Stimulated activated CD4-positive, alpha-beta T cell treated with anti-CD3 and anti-CD28 coated beads, Interleukin-2, amount 100 ng/mL, for 24 hours (primary cell): ENCODE measurements at regions not wholly inside any gene's neighbourhood (a gene's known extent, or its start where the extent isn't known, plus 50 kb on each side); places are given as distances from the start of the nearest gene placed in this dataset.

ENCODE experiments used
- DNase-seq, 2 donors: peaks; one replicate each; pipeline ENCODE4 v3.0.0-alpha.2; 2020

DNA sequence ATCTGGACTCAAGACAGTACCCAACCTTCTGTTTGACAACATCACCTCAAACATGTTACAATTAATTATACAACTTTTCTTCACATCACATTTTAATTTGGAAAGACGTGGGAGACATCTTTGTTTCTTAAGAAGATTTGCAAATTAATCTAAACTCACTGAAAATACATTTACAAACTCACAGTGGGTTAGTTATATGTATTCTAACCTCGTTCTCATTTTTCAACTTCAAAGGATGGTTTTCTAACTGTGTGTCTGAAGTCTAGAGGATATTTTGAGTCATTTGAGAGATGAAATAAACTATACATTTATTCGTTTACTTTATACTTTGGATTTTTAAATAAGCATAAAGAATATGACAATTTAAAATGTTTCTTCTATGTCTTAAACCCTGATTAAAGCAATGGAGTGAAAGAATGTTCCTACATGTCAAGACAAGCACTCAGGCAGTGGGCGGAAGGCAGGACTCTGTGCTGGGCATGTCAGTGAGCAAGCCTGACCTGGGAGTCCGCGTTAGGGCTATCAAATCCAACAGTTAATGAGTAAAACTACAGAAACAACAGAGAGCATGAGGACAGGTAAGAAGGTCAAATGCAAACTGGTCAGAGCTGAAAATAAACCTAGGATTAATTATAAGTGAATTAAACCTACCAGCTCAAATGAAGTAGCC, 76.5 kb upstream of the CTTNBP2NL start:
- DNase-seq: no peak

DNA sequence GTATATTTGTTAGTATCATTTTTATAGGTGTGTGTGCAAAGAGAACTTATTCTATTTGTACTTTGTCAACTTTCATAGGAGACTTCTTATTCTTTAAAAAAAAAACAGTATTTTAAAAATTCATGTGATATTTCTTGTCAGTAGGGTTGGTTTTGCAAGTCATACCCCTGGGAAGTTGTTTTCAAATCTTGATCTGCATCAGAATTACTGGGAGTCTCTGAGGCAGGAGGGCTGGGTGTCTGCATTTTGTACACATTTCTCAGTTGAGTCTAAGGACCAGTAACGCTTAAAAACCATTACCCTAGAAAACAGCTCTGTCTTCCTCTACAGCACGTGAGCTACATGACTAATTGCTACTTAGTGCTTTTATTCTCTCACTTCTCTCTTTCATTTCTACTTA, 76.0 kb upstream of the CTTNBP2NL start:
- DNase-seq: no peak

DNA sequence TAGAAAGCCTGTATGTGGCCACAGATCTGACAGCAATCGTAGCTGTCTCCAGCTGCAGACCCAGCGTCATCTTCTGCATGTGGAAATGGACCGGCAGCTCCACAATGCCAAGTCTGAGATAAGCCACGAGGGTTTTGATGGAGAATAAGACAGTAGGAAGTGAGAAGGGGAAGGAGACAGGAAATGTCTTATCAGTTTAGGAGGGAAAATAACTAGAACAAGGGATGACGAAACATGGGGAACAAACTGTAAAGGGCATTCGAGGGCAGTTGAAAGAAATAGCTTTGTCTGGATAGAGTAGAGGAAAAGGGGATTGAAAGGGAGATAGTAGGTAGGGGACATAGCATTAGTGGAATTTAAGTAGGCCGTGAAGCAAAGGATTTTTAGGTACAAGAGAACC, 74.0 kb upstream of the CTTNBP2NL start:
- DNase-seq: no peak

DNA sequence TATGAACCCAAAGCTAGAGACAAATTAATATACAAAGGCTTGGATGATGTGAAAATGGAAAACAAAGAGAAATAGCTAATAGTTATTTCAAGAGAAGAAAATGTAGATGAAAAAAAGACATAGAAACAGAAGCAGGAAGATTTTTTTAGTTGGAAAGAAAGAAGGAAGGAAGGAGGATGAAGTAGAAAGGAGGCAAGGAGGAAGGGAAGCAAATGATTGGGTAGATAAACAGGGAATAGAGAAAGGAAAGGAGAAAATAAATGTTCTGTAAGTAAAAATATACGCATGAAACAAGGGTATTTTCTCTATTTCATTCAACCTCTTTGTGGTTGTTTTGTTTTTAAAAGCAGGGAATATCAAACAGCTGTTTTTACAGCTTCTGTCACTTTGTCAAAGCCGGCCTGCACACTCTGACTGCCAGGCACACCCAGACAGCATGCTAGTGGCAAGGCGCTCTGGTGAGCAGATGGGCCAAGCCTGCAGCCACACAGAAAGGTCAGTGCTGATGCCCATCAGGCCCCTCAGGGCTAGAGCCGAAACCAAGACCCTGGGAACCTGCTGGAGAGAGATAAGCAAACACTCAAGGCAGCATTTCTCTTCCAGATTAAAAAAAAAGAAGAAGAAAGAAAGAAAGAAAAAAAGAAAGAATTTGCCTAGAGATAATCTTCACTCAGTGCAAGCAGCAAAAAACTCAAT, 72.9 kb upstream of the CTTNBP2NL start:
- DNase-seq: no peak

DNA sequence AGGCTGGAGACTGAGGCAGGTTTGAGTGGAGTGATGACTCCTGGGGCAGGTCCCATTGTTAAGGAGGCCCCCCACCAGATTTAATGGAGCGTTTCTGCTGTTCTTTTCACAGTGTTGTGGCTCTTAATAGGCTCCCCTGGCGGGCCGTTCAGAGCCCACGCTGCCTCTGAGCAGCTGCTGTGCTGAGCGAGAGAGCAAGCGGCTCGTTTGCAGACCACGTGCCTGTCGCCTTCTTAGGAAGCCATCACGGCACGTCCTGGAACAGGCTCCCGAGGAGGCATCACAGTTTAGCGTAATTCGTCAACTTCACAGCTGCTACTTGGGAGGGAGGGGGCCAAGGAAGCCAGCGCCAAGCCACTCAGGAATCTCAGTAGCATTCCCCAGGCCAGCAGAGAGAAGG, 70.5 kb upstream of the CTTNBP2NL start:
- DNase-seq: no peak

DNA sequence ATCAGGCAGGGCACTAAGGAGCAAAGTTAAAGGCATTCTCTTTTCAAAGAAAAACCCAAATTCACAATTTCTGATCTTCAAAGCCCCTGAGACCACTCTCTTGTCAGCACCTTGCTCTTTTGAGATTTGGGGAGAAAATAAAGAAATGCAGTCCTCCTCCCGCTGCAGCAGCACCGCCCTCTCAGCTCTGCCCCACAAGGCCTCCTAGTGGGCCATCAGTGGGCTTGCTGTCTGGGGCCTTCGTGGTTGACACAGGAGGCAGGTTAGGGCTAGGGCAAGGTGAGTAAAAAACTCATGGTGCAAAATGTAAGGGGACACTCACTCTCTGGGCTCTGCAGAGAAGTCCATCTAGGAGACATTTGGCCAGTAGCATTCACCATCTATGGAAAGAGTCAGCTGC, 67.4 kb upstream of the CTTNBP2NL start:
- no peak for DNase-seq

DNA sequence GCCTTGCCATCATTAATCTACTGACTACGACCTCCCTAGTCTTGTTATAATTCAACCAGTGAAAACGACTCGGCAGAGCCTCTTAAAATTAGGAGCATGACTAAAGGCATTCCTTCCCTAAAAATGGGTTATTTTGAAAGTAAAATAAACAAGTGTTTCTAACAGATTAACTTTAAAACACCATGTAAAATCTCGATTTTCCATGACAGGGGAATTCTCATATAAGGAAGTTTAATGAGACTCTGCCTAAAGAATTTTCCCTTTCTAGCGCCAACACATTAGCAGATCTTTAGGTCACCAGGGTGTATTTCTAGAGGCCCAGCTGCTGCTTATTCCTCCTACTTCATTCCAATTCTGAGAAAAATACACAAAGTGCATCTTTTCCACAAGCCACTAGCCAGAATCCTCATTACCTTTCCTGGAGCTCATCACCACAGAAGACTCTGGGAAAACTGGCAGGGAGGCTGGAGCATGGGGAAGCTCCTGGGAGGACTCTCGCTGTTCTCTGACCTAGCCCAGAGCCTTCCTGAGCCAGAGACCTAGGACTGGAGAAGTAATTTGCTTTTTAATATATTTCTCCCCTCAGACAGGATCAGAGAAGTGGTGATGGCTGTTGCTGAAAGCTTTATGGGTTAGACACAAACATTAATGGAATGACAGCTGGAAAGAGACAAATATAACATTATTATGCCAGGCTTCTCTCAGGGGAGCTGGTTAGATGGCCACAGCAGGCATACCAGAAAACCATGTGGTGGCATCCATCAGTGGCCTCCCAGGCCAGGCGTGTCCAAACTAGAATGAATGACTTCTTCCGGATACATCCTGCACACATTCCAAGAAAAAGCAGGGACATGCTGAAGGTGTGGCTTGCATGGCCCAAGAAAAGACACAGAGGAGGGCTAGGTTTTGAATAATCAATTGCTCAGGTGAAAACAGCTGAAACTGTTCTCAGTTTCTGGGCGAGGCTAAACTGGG, 63.6 kb upstream of the CTTNBP2NL start:
- no peak for DNase-seq

DNA sequence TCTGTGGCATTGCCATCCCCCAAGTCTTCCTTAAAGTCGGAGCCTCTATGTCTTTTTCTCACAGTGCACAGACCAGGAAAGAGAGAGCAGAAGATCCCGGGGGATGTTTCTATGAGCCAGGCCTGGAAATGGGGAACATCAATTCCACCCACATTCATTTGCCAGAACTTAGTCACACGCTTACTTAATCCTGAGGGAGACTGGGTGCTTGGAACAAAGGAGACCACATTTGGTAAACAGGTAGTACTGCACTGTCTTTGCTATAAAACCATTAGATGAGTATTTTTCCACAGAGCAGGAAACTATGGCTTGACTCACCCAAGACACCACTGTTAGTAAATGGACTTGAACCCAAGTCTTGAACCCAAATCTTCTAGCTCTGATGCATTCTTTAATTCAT, 60.7 kb upstream of the CTTNBP2NL start:
- no peak for DNase-seq

DNA sequence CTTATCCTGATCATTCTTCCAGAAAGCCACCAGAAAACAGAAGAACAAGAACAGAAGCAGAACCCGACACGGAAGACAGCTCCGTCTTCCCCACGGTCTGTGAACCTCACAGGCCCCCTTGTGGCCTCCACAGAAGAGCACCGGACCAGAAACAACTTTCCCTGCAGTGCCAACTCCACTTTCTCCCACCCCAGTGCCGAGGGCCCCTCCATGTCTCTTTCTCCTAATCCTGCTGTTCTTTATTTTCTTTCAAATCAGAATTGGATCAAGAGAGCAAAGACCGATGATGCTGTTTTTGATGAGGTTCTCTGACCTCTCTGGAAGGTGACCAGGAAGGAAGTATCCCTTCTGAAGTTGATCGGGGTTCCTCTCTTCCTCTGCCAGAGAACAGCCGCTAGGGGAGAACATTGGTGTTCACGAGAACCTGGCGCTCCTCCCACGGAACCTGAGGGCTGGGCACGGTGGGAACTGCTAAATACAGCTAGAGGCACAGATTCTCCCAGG, 58.9 kb upstream of the CTTNBP2NL start:
- DNase-seq: peak in 1 of 2 donors; percentile 22

DNA sequence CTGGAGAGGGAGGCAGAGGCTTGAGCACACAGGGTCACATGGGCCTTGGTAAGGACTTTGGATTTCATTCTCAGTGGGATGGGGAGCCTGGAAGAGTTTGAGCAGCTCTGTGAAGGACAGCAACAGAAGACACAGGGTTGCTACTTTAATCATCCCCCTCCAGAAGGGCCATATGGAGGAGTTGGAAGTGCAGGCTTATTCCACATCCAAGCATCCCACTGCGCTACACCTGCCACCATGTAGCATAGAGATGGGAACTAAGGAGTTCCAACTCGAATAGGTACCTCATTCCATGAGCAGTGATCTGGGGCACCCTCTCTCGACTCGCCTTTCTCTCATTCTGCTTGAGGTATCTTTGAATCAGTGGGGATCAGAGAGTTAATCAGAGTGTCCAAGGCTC, 54.0 kb upstream of the CTTNBP2NL start:
- DNase-seq: no peak

DNA sequence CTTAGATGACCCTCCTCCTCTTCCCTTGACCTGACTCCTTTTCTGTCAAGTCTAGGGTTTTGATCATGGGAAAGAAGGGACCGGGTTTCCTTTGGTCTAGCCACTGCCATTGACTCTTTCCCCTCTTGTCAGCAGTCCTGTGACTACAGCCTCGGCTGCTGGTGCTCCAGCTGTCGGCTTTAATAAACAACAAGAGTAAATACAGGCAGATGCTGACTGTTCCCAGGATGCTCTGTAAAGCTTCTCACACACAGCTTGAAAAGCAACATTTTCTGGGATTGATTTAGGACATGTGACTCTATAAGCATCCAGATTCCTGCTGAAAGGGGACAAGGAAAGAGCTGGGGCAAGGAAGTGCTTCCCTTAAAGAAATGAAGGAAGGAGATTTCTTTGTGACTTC, 53.5 kb upstream of the CTTNBP2NL start:
- DNase-seq: no peak

DNA sequence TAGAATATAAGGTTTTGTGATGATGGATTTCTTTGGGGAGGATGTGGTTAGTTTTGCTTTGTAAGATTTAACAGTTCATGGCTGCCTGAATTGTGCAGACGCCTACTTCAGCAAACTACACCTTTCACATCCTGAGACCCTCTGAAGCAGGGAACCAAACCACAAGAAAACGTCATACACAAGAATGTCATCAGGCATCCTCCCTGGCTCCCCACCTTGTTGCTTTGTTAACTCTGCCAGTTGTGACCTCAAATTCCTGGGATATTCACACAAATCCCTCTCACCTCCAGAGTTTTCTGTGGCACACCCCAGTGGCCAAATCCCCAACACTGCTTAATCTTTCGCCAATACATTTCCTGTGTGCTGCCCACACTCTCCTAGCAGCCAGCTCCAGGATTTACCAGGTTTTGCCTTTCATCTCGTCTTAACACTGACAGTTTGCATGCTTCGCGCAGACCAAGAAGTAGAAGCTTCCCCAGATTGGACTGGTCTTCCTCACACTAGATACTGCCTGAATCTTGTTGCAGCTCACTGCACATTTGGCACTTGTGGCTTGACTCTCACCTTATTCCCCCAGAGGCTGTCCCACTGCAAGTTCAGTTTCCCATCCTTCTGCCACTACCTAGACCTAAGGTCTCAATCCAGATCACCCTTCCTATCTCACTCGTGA, 51.1 kb upstream of the CTTNBP2NL start:
- DNase-seq: no peak
